ENCODE measurements at regions not wholly inside any gene's neighbourhood (a gene's known extent, or its start where the extent isn't known, plus 50 kb on each side); places are given as distances from the start of the nearest gene placed in this dataset.

GRCh38 chr13:85930108-85930507 lies 130.9 kb upstream of the SLITRK6 start:
- intact Hi-C loops (cut with micrococcal nuclease): no loop called here
- Histone ChIP-seq H3K9me3 (ENCODE audit: control insufficient read depth in 2 of 3, low read length in 3 of 3) (no peaks in the 10 kb centered on the region), H3K4me1 (ENCODE audit: control insufficient read depth in 2 of 2, insufficient read depth in 2 of 2, low read length in 2 of 2) (no peaks in the 10 kb centered on the region), H3K4me3 (ENCODE audit: low read length) (no peak overlapping the region), H3K27me3 (ENCODE audit: control insufficient read depth in 2 of 2, insufficient read depth in 2 of 2, low read length in 2 of 2) (no peaks in the 10 kb centered on the region), H3K27ac (ENCODE audit: low read depth, low read length) (no peak overlapping the region), H3K36me3 (ENCODE audit: control insufficient read depth in 2 of 3, insufficient read depth in 3 of 3, low read length in 3 of 3) (no peaks in the 10 kb centered on the region)
- Mint-ChIP-seq H3K4me3 (no peak overlapping the region), H3K36me3 (no peaks in the 10 kb centered on the region), H3K4me1 (no peaks in the 10 kb centered on the region), H3K27me3 (no peaks in the 10 kb centered on the region), H3K9me3 (peaks cover 0 to 14% (median 8%) of the 10 kb centered on the region in 11 donors), H3K27ac (no peak overlapping the region)
- DNase-seq (no peak), ATAC-seq (no peak)
- ChIA-PET CTCF (no interaction called here), POLR2A (no interaction called here)

DNA sequence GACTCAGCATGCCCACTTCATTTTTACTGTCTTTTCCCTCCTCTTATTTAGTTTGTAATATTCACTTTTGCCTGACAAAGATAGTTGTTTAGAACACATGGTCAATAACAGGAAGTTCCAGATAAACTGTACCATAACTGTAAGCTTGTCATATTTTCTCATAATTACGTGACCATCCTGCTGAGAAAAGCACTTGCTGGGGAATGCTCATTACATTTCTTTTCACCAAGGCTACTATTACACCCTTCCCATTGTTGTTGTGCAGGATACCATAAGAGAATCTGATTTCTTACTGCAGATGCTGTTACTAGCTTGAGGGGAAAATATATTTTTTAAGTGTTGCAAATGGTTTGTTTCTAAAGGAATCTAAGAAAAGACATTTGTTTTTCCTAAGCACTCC lies 111.7 kb upstream of the SLITRK6 start:
- no peak overlapping the region for H3K4me3 ChIP-seq (ENCODE audit: low read length)
- POLR2A ChIA-PET: no interaction called here
- ATAC-seq: no peak
- Mint-ChIP-seq H3K4me1 (no peaks in the 10 kb centered on the region), H3K36me3 (no peaks in the 10 kb centered on the region), H3K27me3 (no peaks in the 10 kb centered on the region), H3K9me3 (peaks cover 0 to 19% (median 14%) of the 10 kb centered on the region in 11 donors), H3K4me3 (no peak overlapping the region), H3K27ac (no peak overlapping the region)
- no peaks in the 10 kb centered on the region for H3K36me3 ChIP-seq (ENCODE audit: control insufficient read depth in 2 of 3, insufficient read depth in 3 of 3, low read length in 3 of 3)
- H3K4me1 ChIP-seq (ENCODE audit: control insufficient read depth in 2 of 2, insufficient read depth in 2 of 2, low read length in 2 of 2): no peaks in the 10 kb centered on the region
- H3K27ac ChIP-seq (ENCODE audit: low read depth, low read length): no peak overlapping the region
- H3K27me3 ChIP-seq (ENCODE audit: control insufficient read depth in 2 of 2, insufficient read depth in 2 of 2, low read length in 2 of 2): no peaks in the 10 kb centered on the region
- intact Hi-C loops (cut with micrococcal nuclease): no loop called here
- CTCF ChIA-PET: no interaction called here
- peaks cover 0 to 3% (median 0%) of the 10 kb centered on the region in 3 experiments for H3K9me3 ChIP-seq (ENCODE audit: control insufficient read depth in 2 of 3, low read length in 3 of 3)
- no peak for DNase-seq

GRCh38 chr13:85900521-85900920 lies 101.3 kb upstream of the SLITRK6 start:
- no peak overlapping the region for H3K4me3 ChIP-seq (ENCODE audit: low read length)
- no peaks in the 10 kb centered on the region for H3K27me3 ChIP-seq (ENCODE audit: control insufficient read depth in 2 of 2, insufficient read depth in 2 of 2, low read length in 2 of 2)
- H3K27me3 Mint-ChIP-seq: no peaks in the 10 kb centered on the region
- no peaks in the 10 kb centered on the region for H3K36me3 ChIP-seq (ENCODE audit: control insufficient read depth in 2 of 3, insufficient read depth in 3 of 3, low read length in 3 of 3)
- DNase-seq (no peak), ATAC-seq (no peak)
- H3K4me1 ChIP-seq (ENCODE audit: control insufficient read depth in 2 of 2, insufficient read depth in 2 of 2, low read length in 2 of 2): no peaks in the 10 kb centered on the region
- CTCF ChIA-PET: no interaction called here
- POLR2A ChIA-PET: no interaction called here
- H3K27ac Mint-ChIP-seq: no peak overlapping the region
- no peak overlapping the region for H3K27ac ChIP-seq (ENCODE audit: low read depth, low read length)
- no peaks in the 10 kb centered on the region for H3K4me1 Mint-ChIP-seq
- intact Hi-C loops (cut with micrococcal nuclease): no loop called here
- H3K9me3 ChIP-seq (ENCODE audit: control insufficient read depth in 2 of 3, low read length in 3 of 3): no peaks in the 10 kb centered on the region
- H3K9me3 Mint-ChIP-seq: peaks cover 0 to 11% (median 1%) of the 10 kb centered on the region in 11 donors
- no peaks in the 10 kb centered on the region for H3K36me3 Mint-ChIP-seq
- H3K4me3 Mint-ChIP-seq: no peak overlapping the region

- no peaks in the 10 kb centered on the region for H3K4me1 ChIP-seq (ENCODE audit: control insufficient read depth in 2 of 2, insufficient read depth in 2 of 2, low read length in 2 of 2)
- peaks cover 0 to 8% (median 1%) of the 10 kb centered on the region in 11 donors for H3K9me3 Mint-ChIP-seq
- H3K4me3 ChIP-seq (ENCODE audit: low read length): no peak overlapping the region
- DNase-seq: no peak
- H3K9me3 ChIP-seq (ENCODE audit: control insufficient read depth in 2 of 3, low read length in 3 of 3): no peaks in the 10 kb centered on the region
- no peaks in the 10 kb centered on the region for H3K36me3 ChIP-seq (ENCODE audit: control insufficient read depth in 2 of 3, insufficient read depth in 3 of 3, low read length in 3 of 3)
- no peak overlapping the region for H3K27ac ChIP-seq (ENCODE audit: low read depth, low read length)
- no peak overlapping the region for H3K27ac Mint-ChIP-seq
- no peaks in the 10 kb centered on the region for H3K27me3 ChIP-seq (ENCODE audit: control insufficient read depth in 2 of 2, insufficient read depth in 2 of 2, low read length in 2 of 2)
- H3K27me3 Mint-ChIP-seq: no peaks in the 10 kb centered on the region
- H3K36me3 Mint-ChIP-seq: no peaks in the 10 kb centered on the region
- POLR2A ChIA-PET: no interaction called here
- H3K4me3 Mint-ChIP-seq: no peak overlapping the region
- CTCF ChIA-PET: interaction anchor here (0.7 kb wide), 1 partner anchor 918 kb away, joined by 3 read pairs; no protein-coding TSS in a partner anchor
- intact Hi-C loops (cut with micrococcal nuclease): no loop called here
- no peak for ATAC-seq
- no peaks in the 10 kb centered on the region for H3K4me1 Mint-ChIP-seq
Observed at GRCh38 chr13:85896516-85897450, 97.6 kb upstream of the SLITRK6 start.

GRCh38 chr13:85887406-85887805 lies 88.2 kb upstream of the SLITRK6 start:
- DNase-seq (no peak), ATAC-seq (no peak)
- H3K27ac ChIP-seq (ENCODE audit: low read depth, low read length): no peak overlapping the region
- Mint-ChIP-seq H3K27ac (no peak overlapping the region), H3K27me3 (no peaks in the 10 kb centered on the region), H3K9me3 (peaks cover 0 to 10% (median 3%) of the 10 kb centered on the region in 11 donors), H3K36me3 (no peaks in the 10 kb centered on the region), H3K4me3 (no peak overlapping the region), H3K4me1 (no peaks in the 10 kb centered on the region)
- H3K4me1 ChIP-seq (ENCODE audit: control insufficient read depth in 2 of 2, insufficient read depth in 2 of 2, low read length in 2 of 2): no peaks in the 10 kb centered on the region
- no peaks in the 10 kb centered on the region for H3K27me3 ChIP-seq (ENCODE audit: control insufficient read depth in 2 of 2, insufficient read depth in 2 of 2, low read length in 2 of 2)
- H3K4me3 ChIP-seq (ENCODE audit: low read length): no peak overlapping the region
- no peaks in the 10 kb centered on the region for H3K36me3 ChIP-seq (ENCODE audit: control insufficient read depth in 2 of 3, insufficient read depth in 3 of 3, low read length in 3 of 3)
- POLR2A ChIA-PET: no interaction called here
- CTCF ChIA-PET: no interaction called here
- intact Hi-C loops (cut with micrococcal nuclease): no loop called here
- H3K9me3 ChIP-seq (ENCODE audit: control insufficient read depth in 2 of 3, low read length in 3 of 3): no peaks in the 10 kb centered on the region

DNA sequence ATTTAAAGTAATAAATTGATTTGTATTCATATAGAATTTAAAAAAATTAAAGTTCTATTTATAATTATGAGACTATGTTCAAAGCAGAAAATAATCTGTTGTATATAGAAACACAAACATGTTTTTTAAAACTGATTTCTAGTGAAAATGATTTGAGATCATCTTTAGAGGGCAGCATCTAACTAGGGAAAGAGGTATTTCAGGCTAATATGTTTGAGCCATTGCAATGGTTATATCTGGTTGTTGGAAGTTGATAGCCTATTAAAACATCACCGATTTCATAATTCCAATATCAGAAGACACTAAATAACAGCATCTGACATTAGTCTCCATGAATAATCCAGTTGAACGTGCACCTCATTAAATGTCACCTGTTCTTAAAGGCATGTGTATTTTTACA lies 79.8 kb upstream of the SLITRK6 start:
- Histone ChIP-seq H3K4me3 (ENCODE audit: low read length) (no peak overlapping the region), H3K9me3 (ENCODE audit: control insufficient read depth in 2 of 3, low read length in 3 of 3) (no peaks in the 10 kb centered on the region), H3K36me3 (ENCODE audit: control insufficient read depth in 2 of 3, insufficient read depth in 3 of 3, low read length in 3 of 3) (no peaks in the 10 kb centered on the region), H3K27ac (ENCODE audit: low read depth, low read length) (no peak overlapping the region), H3K4me1 (ENCODE audit: control insufficient read depth in 2 of 2, insufficient read depth in 2 of 2, low read length in 2 of 2) (no peaks in the 10 kb centered on the region), H3K27me3 (ENCODE audit: control insufficient read depth in 2 of 2, insufficient read depth in 2 of 2, low read length in 2 of 2) (no peaks in the 10 kb centered on the region)
- peaks cover 0 to 10% (median 2%) of the 10 kb centered on the region in 11 donors for H3K9me3 Mint-ChIP-seq
- H3K27me3 Mint-ChIP-seq: no peaks in the 10 kb centered on the region
- no peaks in the 10 kb centered on the region for H3K36me3 Mint-ChIP-seq
- POLR2A ChIA-PET: no interaction called here
- H3K4me1 Mint-ChIP-seq: no peaks in the 10 kb centered on the region
- no peak overlapping the region for H3K27ac Mint-ChIP-seq
- H3K4me3 Mint-ChIP-seq: no peak overlapping the region
- DNase-seq: no peak
- intact Hi-C loops (cut with micrococcal nuclease): no loop called here
- CTCF ChIA-PET: no interaction called here
- no peak for ATAC-seq

GRCh38 chr13:85864963-85865530 lies 65.8 kb upstream of the SLITRK6 start:
- no peak overlapping the region for H3K27ac Mint-ChIP-seq
- H3K36me3 Mint-ChIP-seq: no peaks in the 10 kb centered on the region
- ChIA-PET CTCF (no interaction called here), POLR2A (no interaction called here)
- no peaks in the 10 kb centered on the region for H3K4me1 ChIP-seq (ENCODE audit: control insufficient read depth in 2 of 2, insufficient read depth in 2 of 2, low read length in 2 of 2)
- intact Hi-C loops (cut with micrococcal nuclease): no loop called here
- H3K27ac ChIP-seq (ENCODE audit: low read depth, low read length): no peak overlapping the region
- no peak overlapping the region for H3K4me3 ChIP-seq (ENCODE audit: low read length)
- ATAC-seq (no peak), DNase-seq (no peak)
- no peaks in the 10 kb centered on the region for H3K27me3 Mint-ChIP-seq
- no peaks in the 10 kb centered on the region for H3K36me3 ChIP-seq (ENCODE audit: control insufficient read depth in 2 of 3, insufficient read depth in 3 of 3, low read length in 3 of 3)
- no peak overlapping the region for H3K4me3 Mint-ChIP-seq
- H3K9me3 ChIP-seq (ENCODE audit: control insufficient read depth in 2 of 3, low read length in 3 of 3): no peaks in the 10 kb centered on the region
- peaks cover 0 to 8% (median 2%) of the 10 kb centered on the region in 11 donors for H3K9me3 Mint-ChIP-seq
- H3K27me3 ChIP-seq (ENCODE audit: control insufficient read depth in 2 of 2, insufficient read depth in 2 of 2, low read length in 2 of 2): no peaks in the 10 kb centered on the region
- H3K4me1 Mint-ChIP-seq: no peaks in the 10 kb centered on the region

Data from naive thymus-derived CD4-positive, alpha-beta T cell (primary cell).